Loucy (cell line): ENCODE measurements at regions not wholly inside any gene's neighbourhood (a gene's known extent, or its start where the extent isn't known, plus 50 kb on each side); places are given as distances from the start of the nearest gene placed in this dataset.

Experiments
- H2AFZ ChIP-seq: fragments of 200-600 bp; sonication (generic); 2 replicates; pipeline ENCODE4 v1.6.0; 2016; ENCODE audit warnings: antibody characterized with exemption, mild to moderate bottlenecking, low read length, moderate library complexity
- H3F3A ChIP-seq: fragments of 200-600 bp; 2 replicates; pipeline ENCODE4 v1.6.0; 2016; ENCODE audit warnings: antibody characterized with exemption, low read depth, mild to moderate bottlenecking
- H3K27me3 ChIP-seq: fragments of 200-600 bp; sonication (generic); 2 replicates; pipeline ENCODE4 v1.6.1; 2014; ENCODE audit warnings: low read length, mild to moderate bottlenecking; ENCODE audit not compliant: insufficient read depth, poor library complexity, severe bottlenecking
- H3K36me3 ChIP-seq: fragments of 200-600 bp; sonication (generic); 2 replicates; pipeline ENCODE4 v1.6.1; 2016; ENCODE audit warnings: low read length; ENCODE audit not compliant: insufficient read depth
- H3K4me1 ChIP-seq: fragments of 200-600 bp; sonication (generic); 2 replicates; pipeline ENCODE4 v1.5.1; 2014; ENCODE audit warnings: low read length, mild to moderate bottlenecking; ENCODE audit not compliant: insufficient read depth, poor library complexity, severe bottlenecking
- H3K4me2 ChIP-seq: fragments of 200-600 bp; sonication (generic); 2 replicates; pipeline ENCODE4 v1.6.0; 2014; ENCODE audit warnings: antibody characterized with exemption, low read length, low read depth, mild to moderate bottlenecking; ENCODE audit not compliant: poor library complexity, severe bottlenecking
- H3K4me3 ChIP-seq: fragments of 200-600 bp; sonication (generic); 2 replicates; pipeline ENCODE4 v1.5.1; 2014; ENCODE audit warnings: low read length, mild to moderate bottlenecking, mixed read lengths; ENCODE audit not compliant: poor library complexity, severe bottlenecking
- H3K79me2 ChIP-seq: fragments of 200-600 bp; sonication (generic); 2 replicates; pipeline ENCODE4 v1.6.1; 2014; ENCODE audit warnings: low read length; ENCODE audit not compliant: insufficient read depth
- H3K9ac ChIP-seq: fragments of 200-600 bp; sonication (generic); 2 replicates; pipeline ENCODE4 v1.6.0; 2014; ENCODE audit warnings: mild to moderate bottlenecking, low read depth, low read length, moderate library complexity; ENCODE audit not compliant: poor library complexity, severe bottlenecking
- H3K9me2 ChIP-seq: fragments of 200-600 bp; sonication (generic); replicated peaks from 2 replicates; pipeline ENCODE4 v1.6.1; 2016; ENCODE audit warnings: low read depth, low read length, mixed read lengths
- H3K9me3 ChIP-seq: fragments of 200-600 bp; sonication (generic); 2 replicates; pipeline ENCODE4 v1.6.1; 2014; ENCODE audit warnings: mild to moderate bottlenecking, antibody characterized with exemption, low read length, low read depth; ENCODE audit not compliant: insufficient read depth
- H4K20me1 ChIP-seq: fragments of 200-600 bp; sonication (generic); 2 replicates; pipeline ENCODE4 v1.6.0; 2014; ENCODE audit warnings: antibody characterized with exemption, low read length, mild to moderate bottlenecking; ENCODE audit not compliant: insufficient read depth, poor library complexity, severe bottlenecking
- CTCF ChIP-seq: fragments of 200-600 bp; sonication (generic); conservative IDR thresholded peaks from 2 replicates; pipeline ENCODE4 v1.5.1; 2014; ENCODE audit warnings: mild to moderate bottlenecking, antibody characterized with exemption, low read length
- EZH2phosphoT487 ChIP-seq: fragments of 200-600 bp; IDR thresholded peaks from 2 replicates; pipeline ENCODE4 v1.6.1; 2018; ENCODE audit warnings: antibody characterized with exemption, mild to moderate bottlenecking, moderate library complexity, borderline replicate concordance

- no peak overlapping the region for H2AFZ ChIP-seq
- no peak for TF ChIP-seq EZH2phosphoT487
- TF ChIP-seq CTCF: no peak
- H3K4me2 ChIP-seq: no peak overlapping the region
- no peak overlapping the region for H3K9ac ChIP-seq
- peaks cover 21% of the 10 kb centered on the region for H3K4me1 ChIP-seq
- H3K79me2 ChIP-seq: no peaks in the 10 kb centered on the region
- H4K20me1 ChIP-seq: no peaks in the 10 kb centered on the region
- peaks cover 7% of the 10 kb centered on the region; the same call in 1 of the 2 replicates for H3K9me3 ChIP-seq
- no peaks in the 10 kb centered on the region for H3K27me3 ChIP-seq
- no peaks in the 10 kb centered on the region for H3K36me3 ChIP-seq
- no peaks in the 10 kb centered on the region for H3K9me2 ChIP-seq
- no peaks in the 10 kb centered on the region for H3F3A ChIP-seq
- no peak overlapping the region for H3K4me3 ChIP-seq
Measured at GRCh38 chr13:105170438-105170837, 1365.0 kb downstream of the EFNB2 start.

GRCh38 chr13:105168295-105168694 is 1367.2 kb downstream of the EFNB2 start:
- Histone ChIP-seq H3K4me2 (no peak overlapping the region), H3K9me2 (no peaks in the 10 kb centered on the region), H3K79me2 (no peaks in the 10 kb centered on the region), H3K9me3 (peaks cover 7% of the 10 kb centered on the region; the same call in 1 of the 2 replicates), H2AFZ (no peak overlapping the region), H3K4me1 (peaks cover 22% of the 10 kb centered on the region), H4K20me1 (no peaks in the 10 kb centered on the region), H3K36me3 (no peaks in the 10 kb centered on the region), H3K27me3 (no peaks in the 10 kb centered on the region), H3F3A (no peaks in the 10 kb centered on the region), H3K9ac (no peak overlapping the region), H3K4me3 (no peak overlapping the region)
- TF ChIP-seq EZH2phosphoT487 (no peak), CTCF (no peak)

GRCh38 chr13:105167385-105167784 is 1368.1 kb downstream of the EFNB2 start:
- Histone ChIP-seq H3K9ac (no peak overlapping the region), H3K4me2 (no peak overlapping the region), H3K36me3 (no peaks in the 10 kb centered on the region), H2AFZ (no peak overlapping the region), H3K4me3 (no peak overlapping the region), H4K20me1 (no peaks in the 10 kb centered on the region), H3F3A (no peaks in the 10 kb centered on the region), H3K9me2 (no peaks in the 10 kb centered on the region), H3K9me3 (peaks cover 6% of the 10 kb centered on the region; the same call in 1 of the 2 replicates), H3K79me2 (no peaks in the 10 kb centered on the region), H3K4me1 (peaks cover 22% of the 10 kb centered on the region), H3K27me3 (no peaks in the 10 kb centered on the region)
- no peak for TF ChIP-seq CTCF
- no peak for TF ChIP-seq EZH2phosphoT487
